ENCODE measurements at regions not wholly inside any gene's neighbourhood (a gene's known extent, or its start where the extent isn't known, plus 50 kb on each side); places are given as distances from the start of the nearest gene placed in this dataset.

GRCh38 chr4:106496061-106496460 lies 127.5 kb upstream of the GIMD1 start:
- peaks cover 0 to 3% (median 0%) of the 10 kb centered on the region in 3 donors for H3K9me3 ChIP-seq (ENCODE audit: control extremely low read depth in 1 of 3, control insufficient read depth in 2 of 3, insufficient read depth in 1 of 3, low read length in 2 of 3)
- no peak for ATAC-seq (ENCODE audit: low read depth)
- no peak for DNase-seq
- H3K4me3 Mint-ChIP-seq, result no peak overlapping the region
- intact Hi-C loops (cut with micrococcal nuclease), result no loop called here
- H3K4me3 ChIP-seq (ENCODE audit: control extremely low read depth in 1 of 5, extremely low read depth in 1 of 5, insufficient read depth in 1 of 5, low read depth in 2 of 5, low read length in 4 of 5), result no peak overlapping the region
- H3K79me2 ChIP-seq (ENCODE audit: control insufficient read depth, insufficient read depth, low read length), result no peaks in the 10 kb centered on the region
- H2AFZ ChIP-seq (ENCODE audit: insufficient read depth, low read depth, low read length, poor library complexity, severe bottlenecking), result no peak overlapping the region
- H3K4me1 ChIP-seq (ENCODE audit: control insufficient read depth in 2 of 2, insufficient read depth in 2 of 2, low read length in 2 of 2), result no peaks in the 10 kb centered on the region
- no peak overlapping the region for H3K4me2 ChIP-seq (replicated peaks; ENCODE audit: low read depth, low read length, poor library complexity, severe bottlenecking)
- H4K20me1 ChIP-seq (ENCODE audit: control insufficient read depth, insufficient read depth, low read length, poor library complexity, severe bottlenecking), result no peaks in the 10 kb centered on the region
- H3K4me1 Mint-ChIP-seq, result no peaks in the 10 kb centered on the region
- ChIA-PET CTCF (no interaction called here), POLR2A (no interaction called here)
- H3K27me3 Mint-ChIP-seq, result no peaks in the 10 kb centered on the region
- no peak for TF ChIP-seq EZH2 (IDR thresholded peaks at IDR 0.05; ENCODE audit: borderline replicate concordance, insufficient read depth, low read depth, low read length, poor library complexity, severe bottlenecking)
- TF ChIP-seq CTCF (IDR thresholded peaks at IDR 0.05), result no peak
- peaks cover 2% of the 10 kb centered on the region for H3K9me3 Mint-ChIP-seq (ENCODE audit: insufficient read depth)
- no peak overlapping the region for H3K27ac ChIP-seq (ENCODE audit: low read length in 2 of 2)
- no peak overlapping the region for H3K27ac Mint-ChIP-seq
- H3K27me3 ChIP-seq (replicated peaks in 1 of 4; ENCODE audit: control extremely low read depth in 1 of 4, control insufficient read depth in 3 of 4, insufficient read depth in 4 of 4, low read length in 3 of 4), result no peaks in the 10 kb centered on the region
- no peak overlapping the region for H3K9ac ChIP-seq (ENCODE audit: low read length)
- no peaks in the 10 kb centered on the region for H3K36me3 ChIP-seq (replicated peaks in 1 of 2; ENCODE audit: control extremely low read depth in 1 of 2, control insufficient read depth in 1 of 2, extremely low read depth in 1 of 2, insufficient read depth in 2 of 2, low read length in 1 of 2)

- no peak overlapping the region for H3K4me2 ChIP-seq (replicated peaks; ENCODE audit: low read depth, low read length, poor library complexity, severe bottlenecking)
- no peak overlapping the region for H3K27ac Mint-ChIP-seq
- ATAC-seq (ENCODE audit: low read depth) (no peak), DNase-seq (no peak)
- no peak for TF ChIP-seq CTCF (IDR thresholded peaks at IDR 0.05)
- no peak for TF ChIP-seq EZH2 (IDR thresholded peaks at IDR 0.05; ENCODE audit: borderline replicate concordance, insufficient read depth, low read depth, low read length, poor library complexity, severe bottlenecking)
- ChIA-PET POLR2A (no interaction called here), CTCF (no interaction called here)
- no peaks in the 10 kb centered on the region for H3K27me3 ChIP-seq (replicated peaks in 1 of 4; ENCODE audit: control extremely low read depth in 1 of 4, control insufficient read depth in 3 of 4, insufficient read depth in 4 of 4, low read length in 3 of 4)
- WGBS (ENCODE audit: insufficient coverage), result 94% methylated on average over 5 of the region's 5 CpGs
- intact Hi-C loops (cut with micrococcal nuclease), result no loop called here
- H2AFZ ChIP-seq (ENCODE audit: insufficient read depth, low read depth, low read length, poor library complexity, severe bottlenecking), result no peak overlapping the region
- no peaks in the 10 kb centered on the region for H4K20me1 ChIP-seq (ENCODE audit: control insufficient read depth, insufficient read depth, low read length, poor library complexity, severe bottlenecking)
- H3K27ac ChIP-seq (ENCODE audit: low read length in 2 of 2), result no peak overlapping the region
- peaks cover 0 to 3% (median 0%) of the 10 kb centered on the region in 3 donors for H3K9me3 ChIP-seq (ENCODE audit: control extremely low read depth in 1 of 3, control insufficient read depth in 2 of 3, insufficient read depth in 1 of 3, low read length in 2 of 3)
- no peak overlapping the region for H3K4me3 ChIP-seq (ENCODE audit: control extremely low read depth in 1 of 5, extremely low read depth in 1 of 5, insufficient read depth in 1 of 5, low read depth in 2 of 5, low read length in 4 of 5)
- no peak overlapping the region for H3K4me3 Mint-ChIP-seq
- no peaks in the 10 kb centered on the region for H3K79me2 ChIP-seq (ENCODE audit: control insufficient read depth, insufficient read depth, low read length)
- no peaks in the 10 kb centered on the region for H3K4me1 Mint-ChIP-seq
- H3K36me3 ChIP-seq (replicated peaks in 1 of 2; ENCODE audit: control extremely low read depth in 1 of 2, control insufficient read depth in 1 of 2, extremely low read depth in 1 of 2, insufficient read depth in 2 of 2, low read length in 1 of 2), result no peaks in the 10 kb centered on the region
- peaks cover 2% of the 10 kb centered on the region for H3K9me3 Mint-ChIP-seq (ENCODE audit: insufficient read depth)
- no peaks in the 10 kb centered on the region for H3K4me1 ChIP-seq (ENCODE audit: control insufficient read depth in 2 of 2, insufficient read depth in 2 of 2, low read length in 2 of 2)
- H3K27me3 Mint-ChIP-seq, result no peaks in the 10 kb centered on the region
- H3K9ac ChIP-seq (ENCODE audit: low read length), result no peak overlapping the region
These were observed 126.9 kb upstream of the GIMD1 start for GRCh38 chr4:106495476-106495875.

Measured in B cell (primary cell).